H1 (cell line): ENCODE measurements at regions not wholly inside any gene's neighbourhood (a gene's known extent, or its start where the extent isn't known, plus 50 kb on each side); places are given as distances from the start of the nearest gene placed in this dataset.

Source experiments
- CTCF ChIA-PET: fragments of 300-600 bp; sonication (Branson Sonifier 250); formaldehyde crosslinking; loops from one replicate; lab custom pipeline; 2021; ENCODE audit not compliant: partially characterized antibody; lab: Charles Lee
- POLR2A ChIA-PET: fragments of 300-600 bp; sonication (Branson Sonifier 250); formaldehyde crosslinking; loops from one replicate; lab custom pipeline; 2021; ENCODE audit warnings: inconsistent platforms; ENCODE audit not compliant: partially characterized antibody; lab: Charles Lee
- DNase-seq, 2 experiments: peaks; one replicate each; pipeline versions ENCODE4 v3.0.0 to v3.0.0-alpha.2; 2010 to 2022; ENCODE audit warnings: low spot score in 2 of 2, low read depth in 1 of 2, mixed read lengths in 1 of 2
- FAIRE-seq: peaks from 2 replicates; lab custom pipeline; 2011; peaks lifted over from hg19 to GRCh38; lab: Jason Lieb, UNC
- H2AFZ ChIP-seq: 2 replicates; pipeline ENCODE4 v1.8.1; 2012; ENCODE audit warnings: low read length, inconsistent platforms
- H2AK5ac ChIP-seq: 2 replicates; pipeline ENCODE4 v1.6.1; 2013; ENCODE audit warnings: low read depth, low read length
- H2BK120ac ChIP-seq: replicated peaks from 2 replicates; pipeline ENCODE3; 2013; ENCODE audit warnings: low read depth, low read length, inconsistent platforms
- H2BK12ac ChIP-seq: 2 replicates; pipeline ENCODE4 v1.6.1; 2013; ENCODE audit warnings: low read depth, low read length
- H2BK15ac ChIP-seq: 2 replicates; pipeline ENCODE4 v1.6.1; 2013; ENCODE audit warnings: low read length
- H2BK20ac ChIP-seq: 2 replicates; pipeline ENCODE4 v1.6.1; 2013; ENCODE audit warnings: low read length
- H2BK5ac ChIP-seq: 2 replicates; pipeline ENCODE4 v1.6.1; 2013; ENCODE audit warnings: low read depth, low read length
- H3K14ac ChIP-seq: 2 replicates; pipeline ENCODE4 v1.6.1; 2013; ENCODE audit warnings: inconsistent platforms; ENCODE audit not compliant: insufficient read length
- H3K18ac ChIP-seq: 2 replicates; pipeline ENCODE4 v1.6.1; 2013; ENCODE audit warnings: low read length; ENCODE audit errors: extremely low read depth
- H3K23ac ChIP-seq: 2 replicates; pipeline ENCODE4 v1.6.1; 2013; ENCODE audit warnings: inconsistent platforms; ENCODE audit not compliant: insufficient read length
- H3K23me2 ChIP-seq: 2 replicates; pipeline ENCODE4 v1.6.1; 2013; ENCODE audit warnings: low read depth, low read length
- H3K27ac ChIP-seq: 2 replicates; pipeline ENCODE4 v1.6.1; 2011; ENCODE audit warnings: low read depth, low read length, inconsistent platforms
- H3K27me3 ChIP-seq, 4 experiments: replicated peaks in 1 of 4; 1 replicate in 1 of 4; 2 replicates in 3 of 4; pipeline versions ENCODE4 v1.6.1 to v1.8.1; 2011 to 2013; ENCODE audit warnings: low read length in 3 of 4, mild to moderate bottlenecking in 3 of 4, inconsistent platforms in 2 of 4, mixed read lengths in 2 of 4, moderate library complexity in 1 of 4; ENCODE audit not compliant: control insufficient read depth in 3 of 4, insufficient read depth in 3 of 4; ENCODE audit errors: extremely low read depth in 1 of 4
- H3K36me3 ChIP-seq, 4 experiments: 2 replicates each; pipeline versions ENCODE4 v1.6.1 to v1.8.1; 2011 to 2013; ENCODE audit warnings: mild to moderate bottlenecking in 4 of 4, low read length in 3 of 4, moderate library complexity in 2 of 4, control low read depth in 1 of 4, inconsistent platforms in 1 of 4; ENCODE audit not compliant: insufficient read depth in 4 of 4, control insufficient read depth in 2 of 4
- H3K4ac ChIP-seq: replicated peaks from 2 replicates; pipeline ENCODE3; 2013; ENCODE audit warnings: low read length, low read depth, mixed read lengths, inconsistent platforms; ENCODE audit not compliant: insufficient read length
- H3K4me1 ChIP-seq, 4 experiments: replicated peaks in 1 of 4; 1 replicate in 1 of 4; 2 replicates in 3 of 4; pipeline versions ENCODE4 v1.6.1 to v1.8.1; 2011 to 2013; ENCODE audit warnings: low read length in 3 of 4, inconsistent platforms in 2 of 4, mixed read lengths in 1 of 4; ENCODE audit not compliant: insufficient read depth in 4 of 4, control insufficient read depth in 3 of 4
- H3K4me2 ChIP-seq, 2 experiments: 2 replicates each; pipeline versions ENCODE4 v1.6.1 to v1.8.1; 2011 to 2013; ENCODE audit warnings: low read depth in 2 of 2, low read length in 2 of 2, control low read depth in 1 of 2, inconsistent platforms in 1 of 2, mild to moderate bottlenecking in 1 of 2; ENCODE audit not compliant: insufficient read depth in 1 of 2
- H3K4me3 ChIP-seq, 4 experiments: fragments of 200-600, 300-600 bp in 1 of 4; sonication (generic), shearing (Covaris generic), sonication (Bioruptor Twin) in 1 of 4; 2 replicates each; pipeline versions ENCODE4 v1.5.1 to v1.8.1; 2011 to 2016; ENCODE audit warnings: low read length in 4 of 4, low read depth in 3 of 4, control low read depth in 2 of 4, inconsistent platforms in 2 of 4, mild to moderate bottlenecking in 2 of 4, mixed read lengths in 1 of 4, moderate library complexity in 1 of 4; ENCODE audit not compliant: insufficient read depth in 2 of 4; ENCODE audit errors: extremely low read depth in 1 of 4
- H3K56ac ChIP-seq: replicated peaks from 2 replicates; pipeline ENCODE3; 2013; ENCODE audit warnings: low read depth, mild to moderate bottlenecking, mixed read lengths, low read length, inconsistent platforms; ENCODE audit not compliant: insufficient read length
- H3K79me1 ChIP-seq: 2 replicates; pipeline ENCODE4 v1.6.1; 2013; ENCODE audit warnings: low read depth, low read length, control low read depth
- H3K79me2 ChIP-seq, 2 experiments: 2 replicates each; pipeline versions ENCODE4 v1.6.1 to v1.8.1; 2012 to 2013; ENCODE audit warnings: low read length in 2 of 2, mild to moderate bottlenecking in 2 of 2, inconsistent platforms in 1 of 2; ENCODE audit not compliant: insufficient read depth in 2 of 2, control insufficient read depth in 1 of 2
- H3K9ac ChIP-seq, 4 experiments: replicated peaks in 1 of 4; 1 replicate in 1 of 4; 2 replicates in 3 of 4; pipeline versions ENCODE4 v1.6.1 to v1.8.1; 2011 to 2013; ENCODE audit warnings: low read depth in 3 of 4, low read length in 3 of 4, control low read depth in 2 of 4, mild to moderate bottlenecking in 2 of 4, moderate library complexity in 2 of 4, inconsistent platforms in 1 of 4; ENCODE audit errors: extremely low read depth in 1 of 4
- H3K9me3 ChIP-seq, 2 experiments: 2 replicates each; pipeline versions ENCODE4 v1.6.1 to v1.8.1; 2012 to 2013; ENCODE audit warnings: mild to moderate bottlenecking in 2 of 2, moderate library complexity in 2 of 2, control low read depth in 1 of 2, inconsistent platforms in 1 of 2, low read depth in 1 of 2, low read length in 1 of 2, mixed read lengths in 1 of 2; ENCODE audit not compliant: insufficient read depth in 2 of 2
- H4K20me1 ChIP-seq, 2 experiments: replicated peaks in 1 of 2; 2 replicates each; pipeline versions ENCODE3 to v1.8.1; 2011 to 2013; ENCODE audit warnings: inconsistent platforms in 2 of 2, low read length in 2 of 2, mild to moderate bottlenecking in 1 of 2; ENCODE audit not compliant: insufficient read depth in 2 of 2, control insufficient read depth in 1 of 2
- H4K5ac ChIP-seq: 2 replicates; pipeline ENCODE4 v1.6.1; 2013; ENCODE audit warnings: low read length, low read depth, mixed read lengths, inconsistent platforms; ENCODE audit not compliant: insufficient read length
- H4K8ac ChIP-seq: 2 replicates; pipeline ENCODE4 v1.8.0; 2013; ENCODE audit warnings: mild to moderate bottlenecking, moderate library complexity, low read length, inconsistent platforms; ENCODE audit not compliant: insufficient read depth; ENCODE audit errors: extremely low read depth
- H4K91ac ChIP-seq: replicated peaks from 2 replicates; pipeline ENCODE3; 2013; ENCODE audit warnings: low read length, mixed read lengths, inconsistent platforms; ENCODE audit not compliant: insufficient read length
- ATF3 ChIP-seq: IDR thresholded peaks from 2 replicates; pipeline ENCODE4 v1.6.1; 2011; ENCODE audit warnings: low read depth, mild to moderate bottlenecking, low read length; ENCODE audit not compliant: insufficient read depth
- PHF8 ChIP-seq: fragments of 200-600 bp; sonication (generic); conservative IDR thresholded peaks from 2 replicates; pipeline ENCODE4 v1.7.1; 2012; ENCODE audit warnings: low read depth, mild to moderate bottlenecking, inconsistent platforms, low read length, moderate library complexity
- RAD21 ChIP-seq, 2 experiments: IDR thresholded peaks in 1 of 2; conservative IDR thresholded peaks in 1 of 2; 2 replicates each; pipeline ENCODE4 v1.6.1; 2011; ENCODE audit warnings: low read depth in 2 of 2, low read length in 2 of 2, improper control_type of control experiment in 1 of 2, inconsistent platforms in 1 of 2, mild to moderate bottlenecking in 1 of 2, moderate library complexity in 1 of 2
- RFX5 ChIP-seq: IDR thresholded peaks from 2 replicates; pipeline ENCODE4 v1.6.1; 2011; ENCODE audit warnings: low read depth, low read length, improper control_type of control experiment, borderline replicate concordance
- RNF2 ChIP-seq: fragments of 200-900, 300-1000 bp; sonication (generic); IDR thresholded peaks from 2 replicates; pipeline ENCODE4 v1.7.1; 2016; ENCODE audit warnings: borderline replicate concordance, low read depth, mild to moderate bottlenecking, antibody characterized with exemption, low read length; ENCODE audit not compliant: poor library complexity, severe bottlenecking; ENCODE audit errors: missing control alignments
- SP4 ChIP-seq: IDR thresholded peaks from 2 replicates; pipeline ENCODE4 v1.6.1; 2012; ENCODE audit warnings: low read length, inconsistent platforms
- WGBS, 2 experiments: shearing (Covaris generic) in 1 of 2; methylation state at CpG; one replicate each; pipeline versions ENCODE4 v1.1.6 to v1.1.7; 2013 to 2015; ENCODE audit warnings: low lambda C conversion rate in 2 of 2, mixed read lengths in 2 of 2, inconsistent platforms in 1 of 2, low coverage in 1 of 2, missing lambda C conversion rate in 1 of 2; ENCODE audit not compliant: insufficient replicate concordance in 2 of 2, insufficient coverage in 1 of 2, insufficient read length in 1 of 2; ENCODE audit errors: extremely low coverage in 1 of 2, missing lambda C conversion rate in 1 of 2; 5-methylcytosine and 5-hydroxymethylcytosine counted together

GRCh38 chr6:62683063-62683462 lies 397.0 kb upstream of the KHDRBS2 start:
- Histone ChIP-seq H3K79me2 (no peaks in the 10 kb centered on the region), H3K9me3 (peaks cover 7 to 14% of the 10 kb centered on the region in 2 experiments; a peak in 3 of 4 replicates), H3K56ac (no peak overlapping the region)

More at GRCh38 chr6:62683063-62683462, 397.0 kb upstream of the KHDRBS2 start:
- Histone ChIP-seq H2AFZ (no peak overlapping the region), H2BK12ac (no peak overlapping the region), H3K18ac (no peak overlapping the region), H4K20me1 (no peaks in the 10 kb centered on the region), H3K4me3 (no peak overlapping the region), H4K8ac (no peak overlapping the region), H3K9ac (no peak overlapping the region), H2BK15ac (no peak overlapping the region), H4K91ac (no peak overlapping the region), H3K36me3 (no peaks in the 10 kb centered on the region; a peak in 1 of 8 replicates), H2AK5ac (no peak overlapping the region), H3K27me3 (no peaks in the 10 kb centered on the region), H3K23me2 (no peaks in the 10 kb centered on the region), H3K14ac (no peak overlapping the region), H3K4ac (no peak overlapping the region), H3K27ac (no peak overlapping the region), H3K79me1 (no peaks in the 10 kb centered on the region), H2BK120ac (no peak overlapping the region), H4K5ac (no peak overlapping the region), H3K23ac (no peak overlapping the region), H3K4me2 (no peak overlapping the region), H2BK20ac (no peak overlapping the region), H2BK5ac (no peak overlapping the region), H3K4me1 (no peaks in the 10 kb centered on the region)
- DNase-seq: no peak
- TF ChIP-seq SP4 (no peak), ATF3 (no peak), RFX5 (no peak), RNF2 (no peak), PHF8 (no peak), RAD21 (IDR thresholded peaks at IDR 0.05 in 1 of 2, conservative IDR thresholded peaks at IDR 0.05 in 1 of 2; ENCODE audit: low read depth in 2 of 2, low read length in 2 of 2) (no peak)
- ChIA-PET CTCF (interaction anchor here (1.1 kb wide), 1 partner anchor 399 kb away, joined by 3 read pairs; no protein-coding TSS in a partner anchor), POLR2A (no interaction called here)
- FAIRE-seq: no peak
- WGBS, 2 experiments: 89% methylated on average over 4 of the region's 4 CpGs; no CpG with 5 or more reads in 1 of the 2 experiments
